ENCODE measurements at regions not wholly inside any gene's neighbourhood (a gene's known extent, or its start where the extent isn't known, plus 50 kb on each side); places are given as distances from the start of the nearest gene placed in this dataset.
"Not testable (repeated sequence)": the region's sequence is repeated elsewhere in the genome, so short reads cannot be mapped to it uniquely, and the experiment has no call there.

DNA sequence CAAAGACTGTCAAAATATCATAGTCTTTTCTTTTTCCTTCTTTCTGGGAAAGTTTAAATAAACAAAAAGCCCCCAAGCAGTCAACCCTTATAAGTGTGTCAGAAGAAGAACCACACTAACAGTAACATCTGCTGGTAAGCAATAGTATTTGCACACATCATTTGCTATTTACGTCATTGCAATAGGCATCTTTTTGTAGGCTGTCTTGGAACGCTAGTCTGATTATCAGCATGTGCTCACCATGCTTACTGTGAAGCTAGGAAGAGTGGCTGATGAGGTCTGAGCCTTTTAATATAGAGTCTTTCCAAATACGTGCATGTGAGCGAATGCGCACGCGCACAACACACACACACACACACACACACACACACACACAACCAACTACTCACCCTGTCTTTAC lies 599.0 kb upstream of the TPK1 start:
- DNase-seq = no peak

GRCh38 chr7:145431834-145432233 lies 596.0 kb upstream of the TPK1 start:
- DNase-seq = no peak

- DNase-seq = not testable (repeated sequence)
These were observed 582.6 kb upstream of the TPK1 start for GRCh38 chr7:145418481-145418880.

- DNase-seq = no peak
These were observed 575.2 kb upstream of the TPK1 start for GRCh38 chr7:145411066-145411465.

- no peak for DNase-seq
These were observed 562.9 kb upstream of the TPK1 start for GRCh38 chr7:145398758-145399157.

- DNase-seq = no peak
These were observed 558.3 kb upstream of the TPK1 start for GRCh38 chr7:145394126-145394525.

- DNase-seq = no peak
These were observed 546.9 kb upstream of the TPK1 start for GRCh38 chr7:145382762-145383161.

- DNase-seq = no peak
These were observed 542.3 kb upstream of the TPK1 start for GRCh38 chr7:145378197-145378596.

- no peak for DNase-seq
These were observed 524.8 kb upstream of the TPK1 start for GRCh38 chr7:145360511-145361100.

- no peak for DNase-seq
These were observed 514.5 kb upstream of the TPK1 start for GRCh38 chr7:145350334-145350733.

DNA sequence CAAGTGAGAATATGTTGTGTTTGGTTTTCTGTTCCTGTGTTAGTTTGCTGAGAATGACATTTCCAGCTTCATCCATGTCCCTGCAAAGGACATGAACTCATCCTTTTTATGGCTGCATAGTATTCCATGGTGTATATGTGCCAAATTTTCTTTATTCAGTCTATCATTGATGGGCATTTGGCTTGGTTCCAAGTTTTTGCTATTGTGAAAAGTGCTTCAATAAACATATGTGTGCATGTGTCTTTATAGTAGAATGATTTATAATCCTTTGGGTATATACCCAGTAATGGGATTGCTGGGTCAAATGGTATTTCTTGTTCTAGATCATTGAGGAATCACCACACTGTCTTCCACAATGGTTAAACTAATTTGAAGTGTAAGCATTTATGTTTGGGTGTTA lies 513.6 kb upstream of the TPK1 start:
- DNase-seq = not testable (repeated sequence)

DNA sequence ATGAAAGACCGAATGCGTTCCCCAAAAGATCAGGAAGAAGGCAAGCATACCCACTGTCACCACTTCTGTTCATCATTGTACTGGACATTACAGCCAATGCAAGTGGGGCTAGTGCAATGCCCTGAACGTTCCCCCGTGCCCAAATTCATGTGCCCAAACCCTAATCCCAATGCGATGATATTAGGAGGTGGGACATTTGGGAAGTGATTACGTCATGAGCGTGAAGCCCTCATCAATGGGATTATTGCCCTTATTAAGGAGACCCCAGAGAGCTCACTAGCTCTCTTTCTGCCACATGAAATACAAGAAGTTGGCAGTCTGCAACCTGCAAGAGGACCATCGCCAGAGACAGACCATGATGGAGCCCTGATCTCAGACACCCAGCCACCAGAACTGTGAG lies 511.4 kb upstream of the TPK1 start:
- DNase-seq = no peak

- DNase-seq = no peak
These were observed 503.5 kb upstream of the TPK1 start for GRCh38 chr7:145339319-145339718.

DNA sequence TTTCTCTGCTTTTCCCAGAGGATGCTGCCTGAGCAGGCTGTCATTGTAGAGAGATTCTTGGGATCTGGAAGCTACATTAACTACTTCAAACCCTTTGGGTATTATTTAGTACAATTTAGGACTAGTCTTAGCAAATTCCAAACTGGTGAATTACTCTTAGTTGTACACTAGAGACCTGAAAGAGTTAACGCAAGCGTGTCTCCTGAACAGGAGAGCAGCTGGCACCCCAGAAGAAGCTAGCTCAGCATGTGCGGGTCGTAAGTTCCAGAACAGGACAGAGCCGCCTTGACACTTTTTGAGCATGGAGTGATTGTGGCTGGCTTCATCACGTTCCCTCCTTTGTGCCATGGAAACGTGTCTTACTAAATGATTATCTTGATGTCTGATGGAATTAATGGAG lies 495.7 kb upstream of the TPK1 start:
- DNase-seq = no peak

DNA sequence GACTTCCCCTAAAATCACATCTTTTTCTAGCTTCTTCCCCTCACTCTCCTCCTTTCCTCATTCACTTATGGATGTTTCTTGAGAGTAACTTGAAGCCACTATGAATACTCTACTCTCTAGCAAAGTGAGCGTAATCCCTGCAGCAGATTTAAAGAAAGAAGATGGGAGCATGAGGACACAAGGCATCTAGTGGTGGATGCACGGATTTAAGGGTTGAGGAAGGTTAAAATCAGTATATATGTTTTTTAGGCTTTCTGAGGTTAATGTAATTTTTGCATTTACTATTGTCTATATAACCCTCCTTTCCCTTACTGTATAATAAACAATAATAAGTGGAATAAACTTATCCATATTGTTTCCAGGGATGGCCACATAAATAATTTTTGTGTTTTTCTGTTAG lies 495.2 kb upstream of the TPK1 start:
- DNase-seq = no peak

DNA sequence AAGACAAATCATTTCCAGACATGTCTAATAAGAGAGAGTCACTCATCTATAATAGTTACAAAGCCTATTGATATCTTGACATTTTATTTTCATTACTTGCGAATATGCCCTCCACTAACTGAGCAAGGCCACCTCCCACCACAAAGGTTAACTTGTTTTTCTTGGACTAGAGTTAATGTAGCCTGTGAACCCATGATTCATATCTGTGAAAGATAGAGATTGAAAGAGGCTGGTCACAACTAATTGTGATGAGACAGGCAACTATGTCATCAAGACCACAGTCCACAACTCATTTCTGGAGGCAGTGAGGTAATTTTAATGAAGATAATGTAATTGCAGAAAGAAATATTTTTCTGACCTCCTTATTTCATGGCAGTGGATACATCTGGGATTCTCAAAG lies 491.8 kb upstream of the TPK1 start:
- DNase-seq = no peak

GRCh38 chr7:145324081-145324480 lies 488.2 kb upstream of the TPK1 start:
- no peak for DNase-seq

GRCh38 chr7:145313551-145313950 lies 477.7 kb upstream of the TPK1 start:
- no peak for DNase-seq

GRCh38 chr7:145293754-145294153 lies 457.9 kb upstream of the TPK1 start:
- no peak for DNase-seq

DNA sequence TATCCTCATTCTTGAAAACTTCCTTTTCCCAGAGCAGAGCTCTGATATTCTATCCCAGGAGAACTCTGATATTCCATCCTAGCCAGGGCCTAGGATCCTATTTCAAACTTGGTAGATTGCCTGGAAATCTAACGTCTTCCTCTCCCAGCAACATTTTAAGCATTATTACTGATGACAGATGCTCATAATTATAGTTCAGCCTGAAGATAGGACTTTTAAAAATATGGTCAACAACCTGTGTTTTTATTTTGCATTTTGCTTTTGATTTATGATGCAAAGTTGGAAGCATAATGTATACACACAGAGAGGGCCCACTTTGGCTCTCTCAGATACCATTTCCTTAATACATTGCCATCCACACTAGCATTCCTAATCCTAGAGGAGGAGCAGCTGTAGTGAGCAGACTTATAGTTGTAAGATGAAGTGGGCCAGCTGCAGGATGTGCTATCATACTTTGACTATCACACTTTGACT lies 457.4 kb upstream of the TPK1 start:
- no peak for DNase-seq

DNA sequence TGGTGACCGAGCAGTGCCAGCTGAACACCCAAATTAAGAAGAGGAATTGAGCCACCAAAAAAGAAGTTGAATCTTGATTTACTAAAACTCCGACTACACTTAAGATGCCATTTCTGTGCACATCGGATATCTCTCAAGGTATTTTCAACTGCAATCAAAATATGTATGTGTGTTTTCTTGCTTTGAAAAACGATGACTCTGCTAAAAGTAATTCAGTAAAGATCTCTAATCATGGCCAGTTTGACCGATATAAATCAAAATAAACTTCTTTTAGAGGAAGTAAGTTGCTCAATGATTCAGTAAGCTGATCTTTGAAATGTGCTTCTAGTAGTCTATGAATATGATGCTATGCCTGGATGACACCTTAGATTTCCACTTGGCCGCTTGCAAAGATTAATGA lies 453.5 kb upstream of the TPK1 start:
- no peak for DNase-seq

DNA sequence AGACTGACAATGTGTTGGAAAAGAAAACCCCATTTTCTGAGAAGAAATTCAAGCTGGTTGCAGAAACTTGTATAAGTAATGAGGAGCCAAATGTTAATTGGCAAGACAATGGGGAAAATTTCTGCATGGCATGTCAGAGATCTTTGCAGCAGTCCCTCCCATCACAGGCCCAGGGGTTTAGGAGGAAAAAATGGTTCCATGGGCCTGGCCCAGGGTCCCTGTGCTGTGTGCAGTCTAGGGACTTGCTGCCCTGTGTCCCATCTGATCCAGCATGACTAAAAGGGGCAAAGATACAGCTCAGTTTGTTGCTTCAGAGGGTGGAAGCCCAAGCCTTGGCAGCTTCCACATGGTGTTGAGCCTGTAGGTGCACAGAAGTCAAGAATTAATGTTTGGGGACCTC lies 440.3 kb upstream of the TPK1 start:
- no peak for DNase-seq

DNA sequence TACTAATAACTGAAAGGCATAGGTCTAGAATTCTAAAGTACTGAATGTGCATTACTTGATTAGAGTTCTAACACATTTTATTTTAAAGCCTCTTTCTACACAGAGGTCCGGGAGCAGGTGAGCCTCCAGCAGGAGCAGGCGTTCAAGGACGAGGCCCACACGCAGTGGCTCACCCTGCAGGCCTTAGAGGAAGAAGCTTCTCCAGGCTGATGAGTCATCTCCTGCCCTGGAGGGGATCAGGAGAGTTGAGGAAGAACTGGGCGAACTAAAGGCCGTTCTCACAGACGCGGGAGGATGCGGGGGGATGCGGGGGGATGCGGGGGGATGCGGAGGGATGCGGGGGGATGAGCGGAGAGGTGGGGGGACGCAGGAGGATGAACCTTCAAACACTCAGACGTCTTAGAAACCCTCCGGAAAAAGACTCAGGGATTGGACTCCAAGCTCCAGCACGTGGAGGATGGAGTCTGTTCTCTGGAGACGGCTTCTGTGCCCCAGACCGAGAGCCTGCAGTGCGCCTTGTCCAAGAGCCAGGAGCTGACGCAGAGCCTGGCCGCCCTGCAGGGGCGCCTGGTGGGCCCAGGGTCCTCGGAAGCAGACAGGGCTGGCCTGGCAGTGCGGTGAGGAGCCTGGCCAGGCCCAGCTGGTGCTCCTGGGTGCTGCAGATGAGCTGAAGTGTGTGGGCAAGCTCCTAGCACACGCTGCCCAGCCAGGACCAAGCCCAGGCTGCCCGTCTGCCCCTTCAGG lies 433.7 kb upstream of the TPK1 start:
- DNase-seq = no peak

GRCh38 chr7:145265180-145265579 lies 429.3 kb upstream of the TPK1 start:
- no peak for DNase-seq

GRCh38 chr7:145263886-145264285 lies 428.0 kb upstream of the TPK1 start:
- no peak for DNase-seq
